HepG2 (cell line): ENCODE measurements at regions not wholly inside any gene's neighbourhood (a gene's known extent, or its start where the extent isn't known, plus 50 kb on each side); places are given as distances from the start of the nearest gene placed in this dataset.

Experiments
- ATAC-seq: fragments of 200-7000 bp; cut with Tn5 transposase; 3 replicates; pipeline ENCODE4 v1.9.1; 2020; ENCODE audit warnings: mild to moderate bottlenecking, moderate library complexity
- BruUV-seq: library from RNA; stranded (reverse); fragments of 400-500 nt; replicated peaks from 2 replicates; lab custom pipeline; 2021; lab: Mats Ljungman, UMichigan
- CTCF ChIA-PET: fragments of 300-600 bp; formaldehyde crosslinking; extraction: SDS; loops from one replicate; lab custom pipeline; 2021; ENCODE audit warnings: low total read pairs, inconsistent platforms, low intra/inter-chr PET ratio; lab: Yijun Ruan, JAX
- POLR2A ChIA-PET: fragments of 350-600 bp; sonication (Branson Sonifier 250); formaldehyde crosslinking; loops from one replicate; lab custom pipeline; 2020; ENCODE audit warnings: antibody characterized with exemption, inconsistent platforms; lab: Yijun Ruan, JAX
- DNase-seq: peaks from one replicate; pipeline ENCODE4 v3.0.0-alpha.2; 2015; ENCODE audit warnings: low spot score
- FAIRE-seq: peaks from 3 replicates; lab custom pipeline; 2011; peaks lifted over from hg19 to GRCh38; lab: Jason Lieb, UNC
- H2AFZ ChIP-seq: one replicate; pipeline ENCODE4 v1.6.1; 2011; ENCODE audit warnings: low read length, inconsistent platforms
- H3K27ac ChIP-seq: fragments of 300-600 bp; 3 replicates; pipeline ENCODE4 v1.8.0; 2011; ENCODE audit warnings: mixed run types, mild to moderate bottlenecking, mixed read lengths, low read length, inconsistent platforms; ENCODE audit not compliant: insufficient read depth; ENCODE audit errors: extremely low read length
- H3K27me3 ChIP-seq, 2 experiments: fragments of 200-600 bp in 1 of 2; 2 replicates in 1 of 2; 3 replicates in 1 of 2; pipeline versions ENCODE4 v1.6.0 to v1.8.0; 2011; ENCODE audit warnings: low read length in 2 of 2, mild to moderate bottlenecking in 2 of 2, moderate library complexity in 2 of 2, inconsistent platforms in 1 of 2; ENCODE audit not compliant: insufficient read depth in 2 of 2, control insufficient read depth in 1 of 2
- H3K36me3 ChIP-seq, 2 experiments: fragments of 200-600 bp in 1 of 2; replicated peaks in 1 of 2; 2 replicates in 1 of 2; 3 replicates in 1 of 2; pipeline versions ENCODE4 v1.5.1 to v1.8.0; 2011; ENCODE audit warnings: low read length in 2 of 2, inconsistent platforms in 1 of 2; ENCODE audit not compliant: insufficient read depth in 2 of 2, control insufficient read depth in 1 of 2
- H3K4me1 ChIP-seq: 2 replicates; pipeline ENCODE4 v1.5.1; 2012; ENCODE audit warnings: low read length, inconsistent platforms; ENCODE audit not compliant: insufficient read depth
- H3K4me2 ChIP-seq: 2 replicates; pipeline ENCODE4 v1.6.0; 2011; ENCODE audit warnings: low read depth, low read length, inconsistent platforms
- H3K4me3 ChIP-seq, 3 experiments: fragments of 200-600 bp in 1 of 3; sonication (generic), shearing (Covaris generic) in 1 of 3; replicated peaks in 1 of 3; 2 replicates each; pipeline ENCODE4 v1.5.1; 2011 to 2016; ENCODE audit warnings: low read length in 3 of 3, inconsistent platforms in 2 of 3, low read depth in 2 of 3, mild to moderate bottlenecking in 2 of 3, control low read depth in 1 of 3, mixed read lengths in 1 of 3; ENCODE audit not compliant: insufficient read depth in 1 of 3
- H3K79me2 ChIP-seq: one replicate; pipeline ENCODE4 v1.6.1; 2011; ENCODE audit warnings: low read length, inconsistent platforms; ENCODE audit not compliant: insufficient read depth
- H3K9ac ChIP-seq: 2 replicates; pipeline ENCODE4 v1.6.0; 2011; ENCODE audit warnings: mild to moderate bottlenecking, low read depth, low read length, inconsistent platforms; ENCODE audit not compliant: insufficient read depth
- H3K9me3 ChIP-seq: 2 replicates; pipeline ENCODE4 v1.5.1; 2012; ENCODE audit warnings: mild to moderate bottlenecking, low read length
- H4K20me1 ChIP-seq: 2 replicates; pipeline ENCODE4 v1.6.0; 2011; ENCODE audit warnings: inconsistent platforms, mild to moderate bottlenecking, low read length, moderate library complexity; ENCODE audit not compliant: insufficient read depth
- CREM ChIP-seq, 2 experiments: sonication (generic) in 1 of 2; formaldehyde crosslinking in 1 of 2; IDR thresholded peaks; 2 replicates each; pipeline versions ENCODE4 v1.4.0 to v1.6.1; 2016 to 2020; ENCODE audit warnings: antibody characterized with exemption in 1 of 2, mild to moderate bottlenecking in 1 of 2, missing genetic modification reagents in 1 of 2
- GRHL1 ChIP-seq: sonication (generic); formaldehyde crosslinking; conservative IDR thresholded peaks from 2 replicates; pipeline ENCODE4 v1.8.0; 2022; ENCODE audit warnings: missing genetic modification reagents
- MXI1 ChIP-seq: IDR thresholded peaks from 3 replicates; pipeline ENCODE4 v1.6.1; 2012; ENCODE audit warnings: low read depth, low read length, inconsistent platforms, borderline replicate concordance
- MZF1 ChIP-seq: sonication (generic); formaldehyde crosslinking; IDR thresholded peaks from 2 replicates; pipeline ENCODE4 v1.8.1; 2023; ENCODE audit warnings: mild to moderate bottlenecking, missing genetic modification reagents, borderline replicate concordance
- SALL2 ChIP-seq: sonication (generic); formaldehyde crosslinking; IDR thresholded peaks from 2 replicates; pipeline ENCODE4 v1.8.1; 2023; ENCODE audit warnings: mild to moderate bottlenecking, missing genetic modification reagents, inconsistent platforms
- SNAPC5 ChIP-seq: sonication (generic); formaldehyde crosslinking; IDR thresholded peaks from 2 replicates; pipeline ENCODE4 v1.8.1; 2023; ENCODE audit warnings: mild to moderate bottlenecking, missing genetic modification reagents, borderline replicate concordance
- SOX13 ChIP-seq, 3 experiments: fragments of 450-650 bp in 1 of 3; sonication (generic) in 1 of 3; formaldehyde crosslinking in 1 of 3; IDR thresholded peaks in 2 of 3; conservative IDR thresholded peaks in 1 of 3; 2 replicates each; pipeline versions ENCODE4 v1.5.0 to v1.6.1; 2016 to 2020; ENCODE audit warnings: antibody characterized with exemption in 1 of 3, mild to moderate bottlenecking in 1 of 3, missing compliant biosample characterization in 1 of 3, missing genetic modification reagents in 1 of 3, moderate library complexity in 1 of 3
- ZNF143 ChIP-seq: sonication (generic); formaldehyde crosslinking; IDR thresholded peaks from 2 replicates; pipeline ENCODE4 v1.4.0; 2020; ENCODE audit warnings: missing genetic modification reagents
- ZNF335 ChIP-seq: sonication (generic); formaldehyde crosslinking; IDR thresholded peaks from 2 replicates; pipeline ENCODE4 v1.4.0; 2020; ENCODE audit warnings: missing genetic modification reagents
- ZNF484 ChIP-seq: sonication (generic); formaldehyde crosslinking; IDR thresholded peaks from 2 replicates; pipeline ENCODE4 v1.5.1; 2020; ENCODE audit warnings: mild to moderate bottlenecking, low read depth, missing genetic modification reagents, borderline replicate concordance
- WGBS: methylation state at CpG from one replicate; pipeline ENCODE4 v1.1.6; 2017; ENCODE audit warnings: low lambda C conversion rate; 5-methylcytosine and 5-hydroxymethylcytosine counted together
- in situ Hi-C: cut with HindIII; loops from 2 replicates; pipeline ENCODE4 v1.10.0; 2017; ENCODE audit warnings: low pct_unique_long_range_greater_than_20kb; ENCODE audit not compliant: extremely low pct_ligation_motif_present
- intact Hi-C: fragments of 100-400 bp; cut with micrococcal nuclease; formaldehyde crosslinking; loops from one replicate; pipeline ENCODE4 v1.10.0; 2022; ENCODE audit not compliant: unreplicated experiment
- TF ChIP-seq, protein P1 (sequence below): sonication (generic); formaldehyde crosslinking; IDR thresholded peaks from 2 replicates; pipeline ENCODE4 v1.4.0; 2020; ENCODE audit warnings: mild to moderate bottlenecking, missing genetic modification reagents
- TF ChIP-seq, protein P2 (sequence below): sonication (generic); formaldehyde crosslinking; IDR thresholded peaks from 2 replicates; pipeline ENCODE4 v1.9.0; 2021; ENCODE audit warnings: missing genetic modification reagents, mild to moderate bottlenecking, borderline replicate concordance
- TF ChIP-seq, protein P3 (sequence below): sonication (generic); formaldehyde crosslinking; IDR thresholded peaks from 2 replicates; pipeline ENCODE4 v1.8.0; 2022; ENCODE audit warnings: mild to moderate bottlenecking, missing genetic modification reagents
- TF ChIP-seq, protein P4 (sequence below): sonication (generic); formaldehyde crosslinking; IDR thresholded peaks from 2 replicates; pipeline ENCODE4 v1.5.0; 2020; ENCODE audit warnings: mild to moderate bottlenecking, missing genetic modification reagents, borderline replicate concordance

GRCh38 chr1:208709981-208710380 is 465.8 kb upstream of the PLXNA2 start:
- no peaks in the 10 kb centered on the region for H3K4me1 ChIP-seq
- no peak overlapping the region for H3K4me3 ChIP-seq
- H3K9ac ChIP-seq, result no peak overlapping the region
- FAIRE-seq (no peak), DNase-seq (no peak), ATAC-seq (no peak)
- no TSS peak for BruUV-seq
- no peak overlapping the region for H3K27ac ChIP-seq
- in situ Hi-C loops, result no loop called here
- CTCF ChIA-PET, result no interaction called here
- intact Hi-C loops, result no loop called here
- H3K9me3 ChIP-seq, result peaks cover 17% of the 10 kb centered on the region
- no peak overlapping the region for H2AFZ ChIP-seq
- no peaks in the 10 kb centered on the region for H3K36me3 ChIP-seq
- H3K79me2 ChIP-seq, result no peaks in the 10 kb centered on the region
- WGBS, result 10% methylated on average over 4 of the region's 4 CpGs
- no peaks in the 10 kb centered on the region for H3K27me3 ChIP-seq
- H3K4me2 ChIP-seq, result no peak overlapping the region
- TF ChIP-seq, protein P1, sequence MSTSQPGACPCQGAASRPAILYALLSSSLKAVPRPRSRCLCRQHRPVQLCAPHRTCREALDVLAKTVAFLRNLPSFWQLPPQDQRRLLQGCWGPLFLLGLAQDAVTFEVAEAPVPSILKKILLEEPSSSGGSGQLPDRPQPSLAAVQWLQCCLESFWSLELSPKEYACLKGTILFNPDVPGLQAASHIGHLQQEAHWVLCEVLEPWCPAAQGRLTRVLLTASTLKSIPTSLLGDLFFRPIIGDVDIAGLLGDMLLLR (CRISPR knock-in tag), result no peak
- TF ChIP-seq ZNF484 (no peak), ZNF143 (no peak), SOX13 (IDR thresholded peaks at IDR 0.05) (no peak), SOX13 (CRISPR knock-in tag; conservative IDR thresholded peaks at IDR 0.05 in 1 of 2, IDR thresholded peaks at IDR 0.05 in 1 of 2) (no peak), ZNF335 (CRISPR knock-in tag) (no peak), CREM (IDR thresholded peaks at IDR 0.05) (no peak), CREM (CRISPR knock-in tag; IDR thresholded peaks at IDR 0.05) (no peak), GRHL1 (no peak), MXI1 (no peak), SNAPC5 (CRISPR knock-in tag) (no peak), SALL2 (CRISPR knock-in tag) (no peak), MZF1 (CRISPR knock-in tag) (no peak)
- TF ChIP-seq, protein P2, sequence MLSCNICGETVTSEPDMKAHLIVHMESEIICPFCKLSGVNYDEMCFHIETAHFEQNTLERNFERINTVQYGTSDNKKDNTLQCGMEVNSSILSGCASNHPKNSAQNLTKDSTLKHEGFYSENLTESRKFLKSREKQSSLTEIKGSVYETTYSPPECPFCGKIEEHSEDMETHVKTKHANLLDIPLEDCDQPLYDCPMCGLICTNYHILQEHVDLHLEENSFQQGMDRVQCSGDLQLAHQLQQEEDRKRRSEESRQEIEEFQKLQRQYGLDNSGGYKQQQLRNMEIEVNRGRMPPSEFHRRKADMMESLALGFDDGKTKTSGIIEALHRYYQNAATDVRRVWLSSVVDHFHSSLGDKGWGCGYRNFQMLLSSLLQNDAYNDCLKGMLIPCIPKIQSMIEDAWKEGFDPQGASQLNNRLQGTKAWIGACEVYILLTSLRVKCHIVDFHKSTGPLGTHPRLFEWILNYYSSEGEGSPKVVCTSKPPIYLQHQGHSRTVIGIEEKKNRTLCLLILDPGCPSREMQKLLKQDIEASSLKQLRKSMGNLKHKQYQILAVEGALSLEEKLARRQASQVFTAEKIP (CRISPR knock-in tag), result no peak
- TF ChIP-seq, protein P3, sequence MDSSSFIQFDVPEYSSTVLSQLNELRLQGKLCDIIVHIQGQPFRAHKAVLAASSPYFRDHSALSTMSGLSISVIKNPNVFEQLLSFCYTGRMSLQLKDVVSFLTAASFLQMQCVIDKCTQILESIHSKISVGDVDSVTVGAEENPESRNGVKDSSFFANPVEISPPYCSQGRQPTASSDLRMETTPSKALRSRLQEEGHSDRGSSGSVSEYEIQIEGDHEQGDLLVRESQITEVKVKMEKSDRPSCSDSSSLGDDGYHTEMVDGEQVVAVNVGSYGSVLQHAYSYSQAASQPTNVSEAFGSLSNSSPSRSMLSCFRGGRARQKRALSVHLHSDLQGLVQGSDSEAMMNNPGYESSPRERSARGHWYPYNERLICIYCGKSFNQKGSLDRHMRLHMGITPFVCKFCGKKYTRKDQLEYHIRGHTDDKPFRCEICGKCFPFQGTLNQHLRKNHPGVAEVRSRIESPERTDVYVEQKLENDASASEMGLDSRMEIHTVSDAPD, result no peak
- TF ChIP-seq, protein P4, sequence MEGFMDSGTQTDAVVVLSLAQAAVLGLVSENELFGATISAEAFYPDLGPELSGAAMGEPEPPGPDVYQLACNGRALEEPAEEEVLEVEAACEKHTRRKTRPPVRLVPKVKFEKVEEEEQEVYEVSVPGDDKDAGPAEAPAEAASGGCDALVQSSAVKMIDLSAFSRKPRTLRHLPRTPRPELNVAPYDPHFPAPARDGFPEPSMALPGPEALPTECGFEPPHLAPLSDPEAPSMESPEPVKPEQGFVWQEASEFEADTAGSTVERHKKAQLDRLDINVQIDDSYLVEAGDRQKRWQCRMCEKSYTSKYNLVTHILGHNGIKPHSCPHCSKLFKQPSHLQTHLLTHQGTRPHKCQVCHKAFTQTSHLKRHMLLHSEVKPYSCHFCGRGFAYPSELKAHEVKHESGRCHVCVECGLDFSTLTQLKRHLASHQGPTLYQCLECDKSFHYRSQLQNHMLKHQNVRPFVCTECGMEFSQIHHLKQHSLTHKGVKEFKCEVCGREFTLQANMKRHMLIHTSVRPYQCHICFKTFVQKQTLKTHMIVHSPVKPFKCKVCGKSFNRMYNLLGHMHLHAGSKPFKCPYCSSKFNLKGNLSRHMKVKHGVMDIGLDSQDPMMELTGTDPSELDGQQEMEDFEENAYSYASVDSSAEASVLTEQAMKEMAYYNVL, result no peak
- TF ChIP-seq, all 625 proteins: peak for 0
- POLR2A ChIA-PET, result no interaction called here
- H4K20me1 ChIP-seq, result no peaks in the 10 kb centered on the region
